ENCODE measurements at regions not wholly inside any gene's neighbourhood (a gene's known extent, or its start where the extent isn't known, plus 50 kb on each side); places are given as distances from the start of the nearest gene placed in this dataset.
"Not testable (repeated sequence)": the region's sequence is repeated elsewhere in the genome, so short reads cannot be mapped to it uniquely, and the experiment has no call there.

DNA sequence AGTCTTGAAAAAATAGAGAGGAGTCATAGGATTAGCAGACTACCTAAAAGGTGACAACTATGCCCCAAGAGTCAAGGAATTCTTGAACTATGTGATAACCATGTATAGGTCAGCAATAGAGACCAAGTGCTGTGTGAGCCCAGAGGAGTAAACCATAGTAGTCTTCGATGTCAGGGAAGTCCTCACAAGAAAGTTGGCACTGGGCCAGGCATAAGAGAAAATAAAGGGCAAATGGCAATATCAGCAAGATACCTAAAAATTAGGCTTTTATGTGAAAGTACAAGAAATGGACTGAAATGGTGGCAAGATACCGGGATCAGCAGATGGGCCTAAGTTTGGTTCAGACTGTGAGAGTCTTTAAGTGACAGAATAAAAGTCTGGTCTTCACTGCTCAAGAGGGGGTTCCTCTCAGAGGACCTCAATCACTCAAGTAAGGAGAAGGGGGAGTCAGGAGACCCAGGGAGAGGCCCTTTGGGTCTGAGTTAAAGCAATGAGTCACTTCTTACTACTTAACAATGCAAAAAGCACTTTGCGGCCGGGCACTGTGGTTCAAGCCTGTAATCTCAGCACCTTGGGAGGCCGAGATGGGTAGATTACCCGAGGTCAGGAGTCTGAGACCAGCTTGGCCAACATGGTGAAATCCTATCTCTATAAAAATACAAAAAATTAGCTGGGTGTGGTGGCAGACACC is 95.0 kb downstream of the TEX35 start (continued):
- no peak for TF ChIP-seq MAX (IDR thresholded peaks at IDR 0.05)
- TF ChIP-seq YY1 (IDR thresholded peaks at IDR 0.05) = no peak
- TF ChIP-seq, protein P1, sequence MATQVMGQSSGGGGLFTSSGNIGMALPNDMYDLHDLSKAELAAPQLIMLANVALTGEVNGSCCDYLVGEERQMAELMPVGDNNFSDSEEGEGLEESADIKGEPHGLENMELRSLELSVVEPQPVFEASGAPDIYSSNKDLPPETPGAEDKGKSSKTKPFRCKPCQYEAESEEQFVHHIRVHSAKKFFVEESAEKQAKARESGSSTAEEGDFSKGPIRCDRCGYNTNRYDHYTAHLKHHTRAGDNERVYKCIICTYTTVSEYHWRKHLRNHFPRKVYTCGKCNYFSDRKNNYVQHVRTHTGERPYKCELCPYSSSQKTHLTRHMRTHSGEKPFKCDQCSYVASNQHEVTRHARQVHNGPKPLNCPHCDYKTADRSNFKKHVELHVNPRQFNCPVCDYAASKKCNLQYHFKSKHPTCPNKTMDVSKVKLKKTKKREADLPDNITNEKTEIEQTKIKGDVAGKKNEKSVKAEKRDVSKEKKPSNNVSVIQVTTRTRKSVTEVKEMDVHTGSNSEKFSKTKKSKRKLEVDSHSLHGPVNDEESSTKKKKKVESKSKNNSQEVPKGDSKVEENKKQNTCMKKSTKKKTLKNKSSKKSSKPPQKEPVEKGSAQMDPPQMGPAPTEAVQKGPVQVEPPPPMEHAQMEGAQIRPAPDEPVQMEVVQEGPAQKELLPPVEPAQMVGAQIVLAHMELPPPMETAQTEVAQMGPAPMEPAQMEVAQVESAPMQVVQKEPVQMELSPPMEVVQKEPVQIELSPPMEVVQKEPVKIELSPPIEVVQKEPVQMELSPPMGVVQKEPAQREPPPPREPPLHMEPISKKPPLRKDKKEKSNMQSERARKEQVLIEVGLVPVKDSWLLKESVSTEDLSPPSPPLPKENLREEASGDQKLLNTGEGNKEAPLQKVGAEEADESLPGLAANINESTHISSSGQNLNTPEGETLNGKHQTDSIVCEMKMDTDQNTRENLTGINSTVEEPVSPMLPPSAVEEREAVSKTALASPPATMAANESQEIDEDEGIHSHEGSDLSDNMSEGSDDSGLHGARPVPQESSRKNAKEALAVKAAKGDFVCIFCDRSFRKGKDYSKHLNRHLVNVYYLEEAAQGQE (IDR thresholded peaks at IDR 0.05) = no peak
- no peak for TF ChIP-seq TAF1 (conservative IDR thresholded peaks at IDR 0.05)

DNA sequence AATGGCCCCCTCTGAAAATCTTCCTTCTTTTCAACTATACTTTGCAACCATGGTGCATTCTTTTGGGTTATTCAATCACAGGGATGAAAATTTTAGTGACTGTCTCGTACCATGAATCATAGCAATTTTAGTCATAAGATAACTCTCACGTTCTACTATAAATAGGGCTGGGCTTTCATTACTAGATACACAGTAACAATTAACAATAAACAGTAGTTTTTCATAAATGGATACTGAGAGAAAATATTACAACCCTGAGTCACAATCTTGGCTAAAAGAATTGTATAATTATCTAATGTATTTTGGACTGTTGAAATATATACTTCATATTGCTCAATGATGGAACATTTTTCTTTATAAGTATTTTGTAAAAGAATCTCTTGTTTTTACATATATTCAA is 96.1 kb downstream of the TEX35 start:
- peaks cover 0 to 6% (median 0%) of the 10 kb centered on the region in 4 donors for H3K4me1 ChIP-seq (ENCODE audit: control insufficient read depth in 4 of 4, insufficient read depth in 4 of 4, low read length in 3 of 4)
- H3K27ac ChIP-seq (ENCODE audit: low read depth in 1 of 2, low read length in 2 of 2) = no peak overlapping the region
- no peak for DNase-seq (ENCODE audit: low spot score)
- WGBS = 76% methylated on average over 2 of the region's 2 CpGs
- H3K36me3 ChIP-seq (ENCODE audit: control insufficient read depth in 4 of 4, insufficient read depth in 3 of 4, low read depth in 1 of 4, low read length in 3 of 4) = no peaks in the 10 kb centered on the region
- H3K27me3 ChIP-seq (ENCODE audit: control insufficient read depth in 4 of 4, insufficient read depth in 4 of 4, low read length in 3 of 4) = no peaks in the 10 kb centered on the region
- no peak overlapping the region for H3K9ac ChIP-seq (ENCODE audit: low read depth in 1 of 2, low read length in 2 of 2)
- no peaks in the 10 kb centered on the region for H3K9me3 ChIP-seq (ENCODE audit: control insufficient read depth in 4 of 4, low read length in 3 of 4)
- H3K4me3 ChIP-seq (ENCODE audit: low read depth in 1 of 3, low read length in 3 of 3) = no peak overlapping the region
- TF ChIP-seq SP1 (IDR thresholded peaks at IDR 0.05) = no peak

- H3K4me1 ChIP-seq (ENCODE audit: control insufficient read depth in 4 of 4, insufficient read depth in 4 of 4, low read length in 3 of 4); DNase-seq (ENCODE audit: low spot score); H3K4me3 ChIP-seq (ENCODE audit: low read depth in 1 of 3, low read length in 3 of 3); H3K9ac ChIP-seq (ENCODE audit: low read depth in 1 of 2, low read length in 2 of 2); H3K27ac ChIP-seq (ENCODE audit: low read depth in 1 of 2, low read length in 2 of 2); H3K9me3 ChIP-seq (ENCODE audit: control insufficient read depth in 4 of 4, low read length in 3 of 4); H3K36me3 ChIP-seq (ENCODE audit: control insufficient read depth in 4 of 4, insufficient read depth in 3 of 4, low read depth in 1 of 4, low read length in 3 of 4); H3K27me3 ChIP-seq (ENCODE audit: control insufficient read depth in 4 of 4, insufficient read depth in 4 of 4, low read length in 3 of 4): not testable (repeated sequence)
- WGBS = 77% methylated on average over 10 of the region's 10 CpGs
- peak in 1 of 2 donors; percentile 20 for TF ChIP-seq RAD21 (IDR thresholded peaks at IDR 0.05)
- peak; percentile 39 to 63 for TF ChIP-seq HNF4A (conservative IDR thresholded peaks at IDR 0.05)
These were observed 97.9 kb downstream of the TEX35 start for GRCh38 chr1:178610690-178611410.

DNA sequence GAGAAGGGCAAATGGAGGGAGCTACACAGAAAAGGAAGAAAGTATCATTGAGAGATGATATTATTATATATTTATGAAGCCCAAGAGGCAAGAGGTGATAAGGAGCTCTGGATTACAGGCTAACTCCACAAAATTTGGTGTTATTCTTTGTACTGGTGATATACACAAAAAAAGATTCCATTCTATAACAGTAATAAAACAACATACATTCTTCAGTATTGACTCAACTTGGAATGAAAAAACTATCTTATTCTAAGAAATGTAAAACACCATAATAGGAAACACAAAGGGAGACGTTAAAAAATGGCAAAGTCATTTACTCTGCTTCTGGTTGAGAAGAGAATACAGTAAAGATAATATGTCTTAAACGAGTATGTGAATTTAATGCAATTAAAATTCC is 99.4 kb downstream of the TEX35 start:
- H3K9ac ChIP-seq (ENCODE audit: low read depth in 1 of 2, low read length in 2 of 2) = no peak overlapping the region
- TF ChIP-seq FOXA2 (IDR thresholded peaks at IDR 0.05) (no peak), NR2F2 (IDR thresholded peaks at IDR 0.05) (no peak), SP1 (IDR thresholded peaks at IDR 0.05) (no peak), HNF4G (IDR thresholded peaks at IDR 0.05) (no peak), EGR1 (IDR thresholded peaks at IDR 0.05; ENCODE audit: low read depth in 2 of 2) (no peak), TAF1 (conservative IDR thresholded peaks at IDR 0.05) (no peak), MAX (IDR thresholded peaks at IDR 0.05) (no peak), JUND (IDR thresholded peaks at IDR 0.05) (no peak), HNF4A (conservative IDR thresholded peaks at IDR 0.05) (no peak), YY1 (IDR thresholded peaks at IDR 0.05) (no peak), GABPA (IDR thresholded peaks at IDR 0.05 in 1 of 2, conservative IDR thresholded peaks at IDR 0.05 in 1 of 2) (no peak), FOXA1 (IDR thresholded peaks at IDR 0.05) (no peak), CTCF (IDR thresholded peaks at IDR 0.05; ENCODE audit: low read depth, low read length, missing input control) (no peak), RAD21 (IDR thresholded peaks at IDR 0.05) (no peak)
- TF ChIP-seq, protein P2, sequence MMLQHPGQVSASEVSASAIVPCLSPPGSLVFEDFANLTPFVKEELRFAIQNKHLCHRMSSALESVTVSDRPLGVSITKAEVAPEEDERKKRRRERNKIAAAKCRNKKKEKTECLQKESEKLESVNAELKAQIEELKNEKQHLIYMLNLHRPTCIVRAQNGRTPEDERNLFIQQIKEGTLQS (IDR thresholded peaks at IDR 0.05) = no peak
- no peaks in the 10 kb centered on the region for H3K27me3 ChIP-seq (ENCODE audit: control insufficient read depth in 4 of 4, insufficient read depth in 4 of 4, low read length in 3 of 4)
- H3K27ac ChIP-seq (ENCODE audit: low read depth in 1 of 2, low read length in 2 of 2) = no peak overlapping the region
- WGBS = 87% methylated on average over 2 of the region's 2 CpGs
- H3K4me1 ChIP-seq (ENCODE audit: control insufficient read depth in 4 of 4, insufficient read depth in 4 of 4, low read length in 3 of 4) = no peaks in the 10 kb centered on the region
- no peaks in the 10 kb centered on the region for H3K9me3 ChIP-seq (ENCODE audit: control insufficient read depth in 4 of 4, low read length in 3 of 4)
- no peak for DNase-seq (ENCODE audit: low spot score)
- H3K4me3 ChIP-seq (ENCODE audit: low read depth in 1 of 3, low read length in 3 of 3) = no peak overlapping the region
- no peaks in the 10 kb centered on the region for H3K36me3 ChIP-seq (ENCODE audit: control insufficient read depth in 4 of 4, insufficient read depth in 3 of 4, low read depth in 1 of 4, low read length in 3 of 4)
